ENCODE measurements at regions not wholly inside any gene's neighbourhood (a gene's known extent, or its start where the extent isn't known, plus 50 kb on each side); places are given as distances from the start of the nearest gene placed in this dataset.
"Not testable (repeated sequence)": the region's sequence is repeated elsewhere in the genome, so short reads cannot be mapped to it uniquely, and the experiment has no call there.

GRCh38 chr10:101280511-101280910 is 51.2 kb upstream of the LBX1 start:
- no peak for DNase-seq

DNA sequence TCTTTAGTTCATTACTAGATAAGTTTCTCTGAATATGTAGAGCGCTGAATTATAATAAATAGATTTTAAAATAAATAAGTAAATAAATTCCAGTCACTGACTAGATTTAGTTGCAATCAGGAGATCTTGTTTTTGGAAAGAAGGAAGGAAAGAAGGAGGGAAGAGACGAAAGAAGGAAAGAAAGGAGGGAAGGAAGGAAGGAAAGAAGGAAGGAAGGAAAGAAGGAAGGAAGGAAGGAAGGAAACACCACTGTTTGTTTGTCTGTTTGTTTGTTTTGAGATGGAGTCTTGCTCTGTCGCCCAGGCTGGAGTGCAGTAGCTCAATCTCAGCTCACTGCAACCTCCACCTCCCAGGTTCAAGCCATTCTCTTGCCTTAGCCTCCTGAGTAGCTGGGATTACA is 51.7 kb upstream of the LBX1 start:
- not testable (repeated sequence) for DNase-seq

- no peak for DNase-seq
Observed at GRCh38 chr10:101282947-101283346, 53.7 kb upstream of the LBX1 start.

- no peak for DNase-seq
Observed at GRCh38 chr10:101283762-101284100, 54.5 kb upstream of the LBX1 start.

DNA sequence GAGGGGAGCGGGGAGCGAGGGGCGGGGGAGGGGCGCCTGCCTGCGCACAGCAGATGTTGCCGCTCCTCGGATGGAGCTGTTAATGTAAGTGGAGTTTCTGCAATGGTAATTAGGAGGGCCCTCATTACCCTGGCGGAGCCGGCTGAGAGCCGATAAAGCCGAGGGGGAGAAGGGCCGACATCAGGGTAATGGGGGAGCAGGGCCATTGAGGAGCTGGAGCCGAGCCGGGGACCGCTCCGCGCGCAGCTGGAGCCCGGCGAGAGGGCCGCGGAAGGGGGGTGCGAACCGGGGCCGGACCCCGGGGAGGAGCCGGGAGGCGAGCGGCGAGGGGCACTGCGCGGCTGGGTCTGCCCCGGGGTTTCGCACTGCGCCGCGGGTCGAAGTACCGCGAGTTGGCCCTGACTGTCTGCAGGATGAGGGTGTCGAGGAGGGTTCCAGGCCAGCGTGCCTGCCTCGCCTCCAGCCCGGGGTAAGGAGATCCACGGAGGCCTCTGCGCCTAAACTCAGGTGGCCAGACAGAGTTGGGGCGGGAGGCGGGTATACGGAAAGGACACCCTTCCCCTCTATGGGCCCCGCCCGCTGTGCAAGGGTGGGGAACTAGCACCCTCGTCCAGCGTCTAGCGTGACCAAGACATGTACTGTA is 55.0 kb upstream of the LBX1 start:
- DNase-seq: no peak

DNA sequence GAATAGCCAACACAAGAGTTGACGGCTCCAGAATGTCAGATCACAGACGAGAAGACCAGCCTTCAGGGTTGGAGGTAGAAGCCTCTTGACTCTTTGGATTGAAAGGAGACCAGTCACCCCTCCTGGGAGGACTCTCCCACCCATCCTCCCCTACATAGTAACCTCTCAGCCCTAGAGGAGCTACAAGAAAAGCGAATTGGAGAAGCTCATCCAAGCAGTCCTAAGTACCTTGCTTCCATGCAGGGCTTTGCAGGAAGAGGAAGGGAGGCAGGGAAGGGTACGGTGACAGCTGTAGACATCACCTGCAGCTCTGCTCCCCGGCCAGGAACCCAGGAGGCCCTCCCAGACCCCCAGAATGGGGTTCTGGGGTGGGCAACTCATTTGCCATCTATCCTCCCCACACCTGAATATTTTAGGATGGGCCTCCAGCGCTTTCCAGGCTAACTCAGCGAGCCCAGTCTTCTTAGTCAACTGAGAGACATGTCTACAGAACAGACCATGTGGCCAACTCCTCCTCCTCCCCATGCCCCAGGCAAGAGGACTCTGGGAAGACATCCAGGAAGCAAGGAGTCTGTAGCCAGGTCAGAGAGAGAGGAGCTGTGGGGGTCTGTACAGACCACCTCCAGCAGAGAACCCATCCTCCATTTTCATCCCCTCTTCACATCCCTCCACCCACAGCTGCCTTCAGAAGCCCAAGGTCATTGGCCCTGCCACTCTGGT is 55.6 kb upstream of the LBX1 start:
- DNase-seq: no peak

DNA sequence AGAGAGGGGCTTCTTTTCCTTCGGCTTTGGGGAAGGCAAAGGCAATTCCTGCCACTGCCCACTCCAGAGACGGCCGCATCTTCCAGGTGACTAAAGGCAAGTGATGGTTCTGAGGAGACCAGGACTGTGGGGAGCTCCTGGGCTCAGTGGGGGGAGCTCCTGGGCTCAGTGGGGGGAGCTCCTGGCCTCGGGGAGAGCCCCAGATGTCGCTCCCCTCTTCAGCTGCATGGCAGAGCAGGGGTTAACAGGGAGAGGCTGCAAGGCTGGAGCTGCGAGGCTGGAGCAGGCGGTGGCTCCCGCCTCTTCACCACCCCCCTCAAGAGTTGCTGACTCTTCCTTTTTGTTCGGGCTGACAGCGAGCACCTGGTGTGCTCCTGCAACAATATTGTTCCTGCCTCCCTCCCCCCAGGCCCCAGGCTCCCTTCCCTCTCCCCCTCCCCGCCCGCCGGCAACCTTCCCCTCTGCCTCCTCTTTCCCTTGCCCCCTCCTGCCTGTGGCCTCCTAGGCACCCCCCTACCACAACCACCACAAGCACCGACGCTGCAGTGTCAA is 56.3 kb upstream of the LBX1 start:
- no peak for DNase-seq

- DNase-seq: no peak
Observed at GRCh38 chr10:101286248-101287046, 57.2 kb upstream of the LBX1 start.

DNA sequence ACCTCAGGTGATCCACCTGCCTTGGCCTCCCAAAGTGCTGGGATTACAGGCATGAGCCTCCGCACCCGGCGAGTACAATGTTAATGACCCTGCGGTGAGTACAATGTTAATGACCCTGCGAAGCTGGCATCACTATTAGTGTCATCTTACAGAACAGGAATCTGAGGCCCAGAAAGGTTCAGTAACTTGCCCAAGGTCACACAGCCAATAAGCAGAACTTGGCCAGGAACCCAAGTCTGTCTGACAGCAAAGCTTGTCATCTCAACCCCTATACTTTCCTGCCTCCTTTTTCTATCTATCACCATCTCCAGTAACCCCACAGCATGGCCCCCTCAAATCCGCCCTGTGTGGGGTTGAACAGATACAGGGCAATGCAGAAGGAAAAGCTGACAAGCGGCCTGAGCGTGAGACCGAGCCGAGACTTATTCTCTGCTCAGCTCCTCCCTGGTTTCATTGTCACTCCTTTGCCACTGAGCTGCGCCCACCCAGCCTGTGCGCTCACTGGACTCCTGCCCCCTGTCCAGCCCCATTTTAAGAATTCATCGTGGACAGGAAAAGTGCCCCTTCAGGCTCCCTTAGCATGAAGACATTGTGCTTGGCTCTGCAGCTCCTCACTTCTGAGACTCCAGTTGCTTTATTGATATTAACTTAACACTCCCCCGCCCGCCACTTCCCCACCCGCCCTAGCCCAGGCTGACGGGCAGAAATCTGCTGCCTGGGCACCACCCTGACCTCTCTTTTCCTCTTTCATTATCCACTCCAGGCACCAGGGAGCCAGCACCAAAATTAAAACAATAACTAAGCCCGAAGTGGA is 58.1 kb upstream of the LBX1 start:
- DNase-seq: no peak

DNA sequence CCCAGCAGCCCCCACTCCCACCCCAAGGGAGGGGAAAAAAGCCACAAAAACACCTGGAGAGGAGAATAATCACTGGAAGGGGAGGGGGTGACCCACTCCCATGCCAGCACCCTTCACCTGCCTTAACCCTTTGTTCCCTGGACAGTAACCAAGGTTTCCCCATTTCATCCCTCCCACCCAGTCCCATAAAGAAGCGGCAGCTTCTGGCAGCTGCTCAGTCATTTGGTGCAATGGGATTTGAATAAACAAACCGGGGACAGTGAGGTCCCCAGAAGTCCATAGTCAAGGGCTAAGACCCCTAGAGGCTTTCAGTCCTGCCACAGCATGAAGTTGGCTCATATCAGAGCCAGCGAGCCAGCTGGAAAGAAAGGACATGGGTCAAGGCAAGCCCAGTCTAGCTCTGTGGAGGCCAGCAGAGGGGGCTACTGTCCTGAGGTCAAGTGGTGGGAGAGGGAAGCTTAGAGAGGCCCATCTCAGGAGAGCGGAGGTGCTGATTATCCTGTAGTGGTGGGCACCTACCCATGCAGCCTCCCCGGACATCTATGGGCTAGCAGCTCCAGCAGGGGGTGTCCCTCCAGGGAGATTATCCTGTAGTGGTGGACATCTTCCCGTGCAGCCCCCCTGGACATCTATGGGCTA is 58.9 kb upstream of the LBX1 start:
- no peak for DNase-seq

GRCh38 chr10:101289541-101289940 is 60.3 kb upstream of the LBX1 start:
- DNase-seq: no peak

- no peak for DNase-seq
Observed at GRCh38 chr10:101290431-101290830, 61.2 kb upstream of the LBX1 start.

DNA sequence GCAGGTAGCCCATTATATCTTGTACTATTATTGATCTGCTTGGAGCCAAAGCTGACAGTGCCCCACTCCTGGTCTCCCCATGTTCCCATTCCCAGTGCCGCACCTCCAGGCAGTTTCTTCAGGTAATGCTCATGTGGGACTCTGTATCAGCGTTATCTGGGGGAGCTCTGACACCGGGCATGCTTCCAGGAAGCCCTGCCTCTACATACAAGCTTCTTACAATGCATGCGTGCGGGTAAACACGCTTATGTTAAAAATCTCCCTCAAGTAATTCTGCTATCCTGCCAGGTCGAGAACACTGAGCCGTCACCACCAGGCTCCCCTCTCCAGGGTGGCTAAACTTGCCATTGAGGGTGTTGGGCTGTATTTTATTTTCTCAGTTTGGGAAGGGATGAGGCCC is 61.6 kb upstream of the LBX1 start:
- DNase-seq: no peak

- DNase-seq: peak; percentile 29 to 47
Observed at GRCh38 chr10:101291331-101292193, 62.3 kb upstream of the LBX1 start.

DNA sequence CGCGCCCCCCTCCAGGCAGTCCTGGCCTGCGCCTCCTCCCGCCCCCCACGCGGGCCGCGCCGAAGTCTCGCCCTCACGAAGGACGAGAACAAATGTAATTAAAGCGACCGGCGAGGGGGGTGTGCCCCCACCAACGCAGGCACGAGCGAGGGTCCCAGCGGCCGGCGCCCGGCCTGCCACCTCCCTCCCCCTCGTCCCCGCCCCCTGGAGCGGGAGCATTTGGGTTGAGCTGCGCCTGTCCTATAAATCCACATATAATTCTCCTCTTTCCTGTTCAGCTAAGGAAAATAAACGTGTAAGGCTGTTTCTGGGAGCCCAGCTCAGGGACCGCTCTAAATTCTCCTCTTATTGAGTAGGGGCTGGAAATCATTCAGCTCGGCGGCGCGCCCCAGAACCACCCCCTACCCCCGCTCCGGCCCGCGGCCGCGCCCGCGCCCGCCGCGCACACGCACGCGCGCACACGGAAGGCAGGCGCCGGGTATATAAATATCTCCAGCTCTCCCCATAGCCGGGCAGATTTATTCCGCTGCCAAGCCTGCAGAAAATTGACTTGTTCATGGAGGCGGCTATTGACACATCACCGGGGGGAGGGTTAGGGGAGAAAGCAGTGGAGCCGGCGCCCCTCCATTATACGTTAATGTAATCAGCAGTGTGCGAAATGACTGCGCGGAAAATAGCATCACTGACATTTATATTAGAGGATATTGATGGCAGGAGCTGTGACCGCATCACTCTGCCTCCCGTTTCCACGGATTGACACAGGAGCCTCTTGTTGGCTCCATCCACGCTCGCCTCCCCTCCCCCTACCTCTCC is 61.6 kb upstream of the BTRC start:
- DNase-seq: no peak

DNA sequence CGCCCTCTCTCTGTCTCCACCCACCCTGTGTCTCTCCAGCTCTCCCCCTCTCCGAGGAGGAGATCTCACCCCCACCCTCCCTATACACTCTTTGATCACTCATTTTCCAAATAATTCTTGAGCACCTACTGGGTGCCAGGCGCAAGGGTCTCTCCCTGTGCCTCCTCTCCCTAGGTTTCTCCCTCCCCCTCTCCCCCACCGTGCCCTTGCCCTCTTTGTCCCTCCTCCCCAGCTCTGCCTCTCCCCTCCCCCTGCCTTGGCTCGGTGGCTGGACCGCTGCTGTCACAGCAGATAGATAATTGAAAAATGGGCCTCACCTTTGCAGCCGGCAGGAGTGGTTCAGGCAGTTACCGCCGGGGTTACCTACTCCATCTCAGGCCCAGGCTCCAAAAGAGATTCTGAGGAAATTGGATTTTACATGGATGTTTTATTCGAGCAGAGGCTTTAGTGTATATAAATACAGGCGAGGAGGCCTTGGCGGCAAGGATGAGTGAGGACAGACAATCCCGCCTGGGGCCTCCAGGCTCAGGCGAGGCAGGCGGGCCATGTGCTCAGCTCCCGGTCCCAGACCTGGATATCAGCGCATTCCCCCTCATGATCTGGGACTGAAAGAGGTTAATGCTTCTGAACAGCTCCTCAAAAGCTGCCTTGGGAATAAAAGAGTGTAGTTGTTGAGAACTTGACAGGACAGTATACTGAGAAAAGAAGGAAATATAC is 60.8 kb upstream of the BTRC start:
- no peak for DNase-seq

GRCh38 chr10:101294109-101294508 is 59.9 kb upstream of the BTRC start:
- no peak for DNase-seq

GRCh38 chr10:101295261-101295660 is 58.7 kb upstream of the BTRC start:
- no peak for DNase-seq

GRCh38 chr10:101297901-101298486 is 56.0 kb upstream of the BTRC start:
- peak; percentile 45 to 68 for DNase-seq

Measured in CD4-positive, alpha-beta T cell treated with Interferon alpha-2 for 1 hour (primary cell).